ENCODE measurements at regions not wholly inside any gene's neighbourhood (a gene's known extent, or its start where the extent isn't known, plus 50 kb on each side); places are given as distances from the start of the nearest gene placed in this dataset.

DNA sequence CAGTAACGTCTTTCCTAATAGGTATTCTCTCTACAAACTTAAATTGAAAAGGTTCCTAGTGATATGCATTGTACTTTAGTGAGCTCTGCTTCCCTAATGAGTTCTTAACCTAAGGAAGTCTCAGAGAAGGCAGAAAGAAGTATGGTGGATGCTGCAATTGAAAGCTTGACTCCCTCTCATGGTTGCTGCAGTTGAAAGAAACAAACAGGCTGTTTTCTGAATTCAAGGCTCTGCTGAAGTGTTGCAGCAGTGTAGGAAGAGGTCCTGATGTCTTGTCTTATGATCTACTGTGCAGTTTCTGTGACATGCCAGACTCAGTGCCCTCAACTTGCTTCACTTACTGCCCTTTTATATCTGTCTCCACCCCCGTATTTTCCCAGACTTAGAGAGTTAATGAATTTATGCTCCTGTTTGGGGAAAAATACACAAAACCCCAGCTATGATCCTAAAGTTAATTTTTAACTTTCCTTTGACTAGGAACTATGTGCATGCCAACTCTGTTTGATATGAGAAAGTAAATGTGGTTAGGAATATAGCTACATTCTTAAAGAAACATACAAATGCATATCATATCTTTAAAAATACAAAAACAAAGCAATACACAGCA, 655.3 kb upstream of the FAM98A start:
- TF ChIP-seq, protein P1, sequence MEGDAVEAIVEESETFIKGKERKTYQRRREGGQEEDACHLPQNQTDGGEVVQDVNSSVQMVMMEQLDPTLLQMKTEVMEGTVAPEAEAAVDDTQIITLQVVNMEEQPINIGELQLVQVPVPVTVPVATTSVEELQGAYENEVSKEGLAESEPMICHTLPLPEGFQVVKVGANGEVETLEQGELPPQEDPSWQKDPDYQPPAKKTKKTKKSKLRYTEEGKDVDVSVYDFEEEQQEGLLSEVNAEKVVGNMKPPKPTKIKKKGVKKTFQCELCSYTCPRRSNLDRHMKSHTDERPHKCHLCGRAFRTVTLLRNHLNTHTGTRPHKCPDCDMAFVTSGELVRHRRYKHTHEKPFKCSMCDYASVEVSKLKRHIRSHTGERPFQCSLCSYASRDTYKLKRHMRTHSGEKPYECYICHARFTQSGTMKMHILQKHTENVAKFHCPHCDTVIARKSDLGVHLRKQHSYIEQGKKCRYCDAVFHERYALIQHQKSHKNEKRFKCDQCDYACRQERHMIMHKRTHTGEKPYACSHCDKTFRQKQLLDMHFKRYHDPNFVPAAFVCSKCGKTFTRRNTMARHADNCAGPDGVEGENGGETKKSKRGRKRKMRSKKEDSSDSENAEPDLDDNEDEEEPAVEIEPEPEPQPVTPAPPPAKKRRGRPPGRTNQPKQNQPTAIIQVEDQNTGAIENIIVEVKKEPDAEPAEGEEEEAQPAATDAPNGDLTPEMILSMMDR (conservative IDR thresholded peaks at IDR 0.05; ENCODE audit: low read depth, low read length), result no peak
- no peak for TF ChIP-seq EZH2 (IDR thresholded peaks at IDR 0.05; ENCODE audit: borderline replicate concordance, low read depth, low read length, poor library complexity, severe bottlenecking)
